Kidney (tissue), 13 donors: ENCODE measurements at regions not wholly inside any gene's neighbourhood (a gene's known extent, or its start where the extent isn't known, plus 50 kb on each side); places are given as distances from the start of the nearest gene placed in this dataset.
A peak's percentile ranks its signal among the peaks of the same experiment; 100 is the strongest.

ENCODE experiments used
- DNase-seq, 5 donors: peaks; one replicate each; pipeline ENCODE4 v3.0.0-alpha.2; 2013 to 2020
- FAIRE-seq: peaks from 2 replicates; lab custom pipeline; 2012; peaks lifted over from hg19 to GRCh38; lab: Jason Lieb, UNC
- H3K27ac ChIP-seq, 2 donors: one replicate each; pipeline ENCODE4 v1.7.0; 2013; ENCODE audit warnings: low read depth in 2 of 2, low read length in 2 of 2, inconsistent platforms in 1 of 2
- H3K27me3 ChIP-seq: one replicate; pipeline ENCODE4 v1.7.1; 2013; ENCODE audit warnings: low read length, inconsistent platforms; ENCODE audit not compliant: control insufficient read depth, insufficient read depth
- H3K36me3 ChIP-seq, 3 donors: one replicate each; pipeline versions ENCODE4 v1.7.0 to v1.7.1; 2013; ENCODE audit warnings: low read length in 3 of 3, control low read depth in 1 of 3, inconsistent platforms in 1 of 3; ENCODE audit not compliant: insufficient read depth in 3 of 3, control insufficient read depth in 2 of 3
- H3K4me1 ChIP-seq, 3 donors: one replicate each; pipeline versions ENCODE4 v1.7.0 to v1.7.1; 2013; ENCODE audit warnings: low read length in 3 of 3, inconsistent platforms in 1 of 3, low read depth in 1 of 3; ENCODE audit not compliant: control insufficient read depth in 2 of 3, insufficient read depth in 2 of 3
- H3K4me3 ChIP-seq, 3 donors: one replicate each; pipeline versions ENCODE4 v1.7.0 to v1.8.1; 2013; ENCODE audit warnings: low read length in 3 of 3, control low read depth in 1 of 3, inconsistent platforms in 1 of 3
- H3K9ac ChIP-seq, 3 donors: one replicate each; pipeline versions ENCODE4 v1.7.0 to v1.7.1; 2013; ENCODE audit warnings: low read length in 3 of 3, control low read depth in 1 of 3, inconsistent platforms in 1 of 3
- H3K9me3 ChIP-seq, 3 donors: one replicate each; pipeline versions ENCODE4 v1.7.0 to v1.7.1; 2013; ENCODE audit warnings: low read length in 3 of 3, control low read depth in 1 of 3, inconsistent platforms in 1 of 3; ENCODE audit not compliant: control insufficient read depth in 2 of 3, insufficient read depth in 1 of 3
- CTCF ChIP-seq: IDR thresholded peaks from 3 replicates; pipeline ENCODE4 v1.5.1; 2012; ENCODE audit warnings: mild to moderate bottlenecking, moderate library complexity, borderline replicate concordance; ENCODE audit not compliant: insufficient read depth; ENCODE audit errors: extremely low read depth
- intact Hi-C: fragments of 100-400 bp; cut with DNase I; formaldehyde crosslinking; loops from one replicate; pipeline ENCODE4 v1.11.1; 2022
- donor health status: control.
- donor health status: control.
- donor health status: control.
- donor health status: control.
- donor health status: control.
- donor health status: DM: yes; HTN: yes; CAD: no.
- donor health status: Normal renal cell carcinoma (clear cell type).

- H3K4me3 ChIP-seq: no peak overlapping the region
- no peaks in the 10 kb centered on the region for H3K9me3 ChIP-seq
- no peak for TF ChIP-seq CTCF
- no peaks in the 10 kb centered on the region for H3K36me3 ChIP-seq
- no peak overlapping the region for H3K27ac ChIP-seq
- intact Hi-C loops: no loop called here
- DNase-seq (peak in 1 of 5 donors; percentile 18), FAIRE-seq (no peak)
- H3K4me1 ChIP-seq: no peaks in the 10 kb centered on the region
- no peak overlapping the region for H3K9ac ChIP-seq
- H3K27me3 ChIP-seq: peaks cover 16% of the 10 kb centered on the region
These were observed 74.7 kb upstream of the GPM6B start for GRCh38 chrX:13891377-13892140.

DNA sequence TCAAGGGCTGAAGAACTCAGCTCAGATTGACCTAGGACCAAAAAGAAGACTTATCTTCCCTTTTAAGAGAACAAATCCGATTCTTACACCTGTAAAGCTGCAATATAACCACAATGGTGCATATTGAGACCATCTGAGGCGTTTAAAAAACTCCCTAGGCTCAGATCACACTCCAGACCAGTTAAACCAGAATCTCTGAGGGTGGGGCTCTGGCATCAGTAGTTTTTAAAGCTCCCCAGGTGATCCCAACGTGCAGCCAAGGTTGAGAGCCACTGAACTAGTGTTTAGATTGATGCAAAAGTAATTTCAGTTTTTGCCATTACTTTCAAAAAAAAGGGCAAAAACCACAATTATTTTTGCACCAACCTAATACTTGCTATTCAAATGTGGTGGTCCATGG is 73.9 kb upstream of the GPM6B start:
- TF ChIP-seq CTCF: no peak
- Histone ChIP-seq H3K9ac (no peak overlapping the region), H3K27ac (no peak overlapping the region), H3K36me3 (no peaks in the 10 kb centered on the region), H3K9me3 (no peaks in the 10 kb centered on the region), H3K27me3 (peaks cover 16% of the 10 kb centered on the region), H3K4me1 (no peaks in the 10 kb centered on the region), H3K4me3 (no peak overlapping the region)
- intact Hi-C loops: no loop called here
- no peak for FAIRE-seq
- DNase-seq: no peak

DNA sequence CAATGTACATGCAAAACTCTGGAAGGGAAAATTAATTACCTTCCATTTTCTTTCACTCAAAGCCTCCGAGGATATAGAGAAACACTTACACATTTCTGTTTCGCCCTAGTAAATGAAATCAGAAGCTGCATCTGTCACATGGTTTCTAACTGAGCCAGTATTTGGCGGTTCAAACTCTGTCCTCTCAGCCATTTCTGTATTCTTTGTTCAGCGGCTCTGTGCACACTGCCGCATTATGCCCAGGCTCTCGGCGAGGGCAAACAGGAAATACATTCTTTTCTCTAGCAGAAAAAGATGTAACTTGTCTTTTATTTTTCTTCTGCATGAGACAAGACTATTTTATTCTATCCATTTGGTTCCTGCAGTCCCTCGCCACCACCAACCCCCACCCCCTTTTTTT is 71.4 kb upstream of the GPM6B start:
- no peak overlapping the region for H3K4me3 ChIP-seq
- no peaks in the 10 kb centered on the region for H3K9me3 ChIP-seq
- FAIRE-seq (no peak), DNase-seq (no peak)
- peaks cover 8% of the 10 kb centered on the region for H3K27me3 ChIP-seq
- H3K27ac ChIP-seq: no peak overlapping the region
- TF ChIP-seq CTCF: no peak
- H3K9ac ChIP-seq: no peak overlapping the region
- no peaks in the 10 kb centered on the region for H3K4me1 ChIP-seq
- H3K36me3 ChIP-seq: no peaks in the 10 kb centered on the region
- intact Hi-C loops: no loop called here
